Hypothalamus (tissue), 51 donors: ENCODE measurements at regions not wholly inside any gene's neighbourhood (a gene's known extent, or its start where the extent isn't known, plus 50 kb on each side); places are given as distances from the start of the nearest gene placed in this dataset.
A peak's percentile ranks its signal among the peaks of the same experiment; 100 is the strongest.

ENCODE experiments used
- DNase-seq, 51 donors: peaks; one replicate each; lab custom pipeline; 2025; lab: John Stamatoyannopoulos, UW

GRCh38 chr18:39994498-39994897 lies 1960.5 kb upstream of the PIK3C3 start:
- no peak for DNase-seq

GRCh38 chr18:39991696-39992265 lies 1963.3 kb upstream of the PIK3C3 start:
- DNase-seq, result no peak

DNA sequence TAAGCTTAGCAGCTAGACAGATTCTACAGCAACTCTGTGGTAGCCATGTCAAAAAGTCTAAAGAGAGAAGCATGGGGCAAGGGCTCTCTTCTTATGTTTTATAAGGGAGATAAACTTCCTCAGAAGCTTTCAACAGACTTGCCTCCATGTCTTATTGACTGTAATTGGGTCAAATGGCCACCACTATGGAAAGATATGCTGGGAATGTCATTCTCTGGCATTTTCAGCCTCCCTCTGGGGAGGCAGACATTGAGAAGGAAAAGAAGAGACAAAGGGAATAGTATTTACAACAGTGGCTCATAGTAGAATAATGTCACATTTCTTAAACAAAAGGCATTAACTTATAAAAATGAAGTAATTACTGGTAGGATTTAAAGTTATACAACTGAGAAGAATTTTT lies 1964.5 kb upstream of the PIK3C3 start:
- no peak for DNase-seq

GRCh38 chr18:39976771-39977170 lies 1978.3 kb upstream of the PIK3C3 start:
- no peak for DNase-seq

DNA sequence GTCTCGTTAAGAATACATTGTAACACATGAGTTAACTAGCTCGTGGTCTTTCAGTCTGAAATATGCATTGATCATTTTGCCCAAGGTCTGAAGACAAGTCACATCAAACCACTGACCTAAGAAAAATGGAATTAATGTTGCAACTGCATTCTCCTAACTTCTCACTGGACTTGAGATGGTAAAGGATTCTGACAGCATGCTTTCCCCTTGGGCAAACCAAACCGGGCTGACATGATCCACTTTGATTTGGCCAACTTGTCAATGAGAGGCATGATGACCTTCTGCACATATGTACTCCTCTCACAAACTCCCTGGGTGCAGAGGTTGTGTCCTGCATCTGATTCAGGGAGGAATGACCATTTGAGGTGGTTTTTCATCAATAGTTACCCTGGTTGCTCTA lies 1982.5 kb upstream of the PIK3C3 start:
- no peak for DNase-seq

DNA sequence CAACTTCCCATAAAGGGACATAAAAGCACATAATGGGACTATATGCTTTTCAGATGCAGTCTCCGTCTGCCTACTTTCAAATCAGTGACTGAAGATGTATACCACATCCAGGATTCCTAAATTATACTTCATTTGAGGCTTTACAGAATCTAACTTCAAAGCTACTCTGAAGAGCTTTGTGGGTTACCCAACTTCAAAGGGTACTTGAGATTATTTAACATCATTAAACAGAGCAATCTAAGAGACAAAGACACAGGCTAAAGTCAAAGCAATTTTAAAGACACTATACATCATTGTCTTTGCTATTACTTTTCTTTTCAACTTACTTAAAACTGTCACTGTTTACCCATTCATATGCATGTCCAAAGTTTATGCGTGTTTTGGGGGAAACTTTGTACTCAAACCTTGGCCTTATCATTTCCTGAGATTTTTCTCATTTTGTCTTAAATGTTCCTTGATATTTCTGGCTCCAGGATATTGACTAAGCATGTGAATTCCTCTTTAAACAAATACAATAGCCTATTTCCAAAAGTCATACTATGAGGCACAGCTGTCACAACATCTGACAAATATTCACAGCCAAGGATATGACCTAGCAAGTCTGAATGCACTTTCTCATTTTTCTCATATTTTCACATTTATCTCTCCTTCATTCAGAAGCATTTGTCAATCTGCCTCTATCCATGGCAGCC lies 1985.1 kb upstream of the PIK3C3 start:
- DNase-seq, result no peak

- no peak for DNase-seq
Observed at GRCh38 chr18:39966275-39966674, 1988.8 kb upstream of the PIK3C3 start.

- no peak for DNase-seq
Observed at GRCh38 chr18:39962546-39962945, 1992.5 kb upstream of the PIK3C3 start.

DNA sequence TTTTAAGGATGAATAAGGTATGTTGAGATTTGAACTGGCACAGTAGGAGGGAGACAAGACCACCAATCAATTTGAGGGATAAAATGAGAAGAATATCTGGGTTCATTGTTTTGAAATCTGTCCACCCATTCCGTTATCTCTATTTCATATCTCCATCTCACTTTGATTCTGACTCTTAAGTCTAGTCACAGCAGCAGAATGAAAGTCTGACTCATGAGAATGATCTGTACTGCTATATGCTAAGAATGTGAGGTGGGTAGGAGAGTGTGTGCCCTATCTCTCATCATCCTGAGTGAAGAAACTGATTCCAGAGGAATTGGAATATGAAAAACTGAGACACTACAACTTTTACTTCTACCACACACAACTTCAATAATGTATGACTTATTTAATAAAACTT lies 1994.5 kb upstream of the PIK3C3 start:
- DNase-seq, result no peak

- no peak for DNase-seq
Observed at GRCh38 chr18:39959839-39960238, 1995.2 kb upstream of the PIK3C3 start.

DNA sequence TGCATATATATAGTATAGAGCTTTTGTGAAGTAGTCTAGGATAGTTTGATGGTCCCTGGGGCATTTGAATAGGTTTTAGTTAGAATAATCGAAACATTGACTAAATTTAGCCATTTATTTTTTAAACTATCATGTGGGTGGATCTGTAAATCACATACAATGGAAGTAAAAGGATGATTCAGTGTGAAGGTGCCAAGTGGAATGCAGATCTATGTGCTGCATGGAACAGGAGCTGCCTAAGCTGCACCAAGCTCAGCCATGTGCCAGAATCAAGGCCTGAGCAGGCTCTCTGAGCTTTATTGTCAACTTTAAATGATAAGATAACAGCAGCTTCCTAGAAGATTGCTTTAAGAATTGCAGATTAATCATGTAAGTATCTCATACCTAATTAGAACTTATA lies 1996.2 kb upstream of the PIK3C3 start:
- DNase-seq, result no peak

- DNase-seq, result no peak
Observed at GRCh38 chr18:39952816-39953215, 2002.2 kb upstream of the PIK3C3 start.

GRCh38 chr18:39951142-39951720 lies 2003.8 kb upstream of the PIK3C3 start:
- no peak for DNase-seq

DNA sequence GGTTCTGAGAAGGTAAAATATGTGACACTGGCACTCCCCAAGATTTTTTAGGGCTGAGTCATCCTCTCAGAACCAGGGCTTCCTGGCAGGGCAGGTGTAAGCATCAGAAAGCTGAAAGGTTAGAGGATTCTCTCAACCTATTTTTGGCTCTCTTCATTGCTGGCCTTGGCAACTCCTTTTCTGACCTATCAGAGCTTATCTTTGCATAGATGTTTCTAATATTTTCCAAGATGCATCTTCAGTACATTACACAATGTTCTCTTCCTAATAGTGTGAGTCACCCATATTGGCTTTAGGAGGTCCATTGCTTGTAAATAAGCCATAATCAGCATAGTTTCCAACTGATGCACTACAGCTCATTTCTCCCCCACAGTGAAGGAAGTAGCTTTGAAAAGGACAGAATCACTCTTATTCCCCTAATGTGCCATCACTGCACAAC lies 2008.4 kb upstream of the PIK3C3 start:
- DNase-seq, result no peak

GRCh38 chr18:39945076-39945475 lies 2010.0 kb upstream of the PIK3C3 start:
- no peak for DNase-seq

DNA sequence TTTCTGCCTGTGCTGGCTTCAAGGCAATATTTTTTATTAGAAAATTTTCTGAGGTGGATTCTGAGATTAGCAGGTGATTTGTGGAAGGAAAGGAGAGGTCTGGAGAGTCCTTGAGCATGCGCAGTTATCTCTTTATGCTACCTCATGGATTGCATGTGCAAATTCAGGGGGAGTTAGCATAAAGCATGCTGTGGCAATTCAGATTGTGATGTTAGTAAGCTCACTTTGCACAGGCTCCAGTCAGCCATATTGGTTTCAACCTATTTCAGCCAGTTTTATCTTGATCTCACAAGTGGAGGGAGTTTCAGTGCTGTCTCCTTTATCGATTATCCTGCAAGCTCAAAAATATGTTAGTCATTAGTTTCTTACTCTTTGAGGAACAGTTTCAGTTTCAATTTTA lies 2012.3 kb upstream of the PIK3C3 start:
- no peak for DNase-seq

DNA sequence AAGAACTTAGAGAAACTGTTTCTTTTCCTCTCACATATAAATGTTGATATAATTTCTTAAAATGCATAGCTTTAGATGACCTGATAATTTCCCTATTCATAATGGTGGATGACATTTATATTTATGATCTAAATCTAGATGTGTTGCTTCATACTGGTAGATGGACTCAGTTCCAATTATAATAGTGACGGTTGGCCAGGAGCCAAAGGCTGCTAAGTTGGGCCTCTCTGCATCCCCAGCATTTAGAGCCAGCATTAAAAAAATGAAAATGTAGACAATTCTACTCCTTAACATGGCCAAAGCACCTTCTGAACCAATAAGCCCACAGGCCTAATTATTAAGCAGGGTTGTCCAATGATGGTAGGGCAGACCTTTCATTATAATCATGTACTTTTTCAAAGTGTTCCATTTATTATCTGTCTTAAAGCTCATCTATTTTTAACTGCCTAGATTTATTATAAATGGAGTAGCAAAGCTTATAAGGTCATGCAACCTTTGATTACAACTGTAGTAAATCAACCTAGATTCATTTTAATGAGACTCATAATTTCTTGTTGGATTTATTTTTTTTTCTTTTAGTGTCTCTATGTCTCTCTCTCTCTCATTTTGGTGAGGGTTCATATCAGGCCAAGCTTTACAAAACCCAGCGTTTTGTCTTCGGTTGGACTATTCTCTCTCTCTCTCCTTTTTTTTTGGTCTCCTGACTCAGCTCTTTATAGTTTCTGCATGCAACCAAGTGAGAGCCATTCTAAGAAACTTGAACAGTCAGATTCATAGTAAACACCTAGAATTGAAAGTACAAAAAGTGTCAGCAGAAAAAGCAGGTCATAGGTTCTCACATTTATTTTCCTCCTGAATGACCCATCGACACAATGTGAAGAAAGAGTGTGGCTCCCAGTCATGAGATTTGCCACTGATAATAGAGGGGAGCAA lies 2016.1 kb upstream of the PIK3C3 start:
- DNase-seq, result no peak

DNA sequence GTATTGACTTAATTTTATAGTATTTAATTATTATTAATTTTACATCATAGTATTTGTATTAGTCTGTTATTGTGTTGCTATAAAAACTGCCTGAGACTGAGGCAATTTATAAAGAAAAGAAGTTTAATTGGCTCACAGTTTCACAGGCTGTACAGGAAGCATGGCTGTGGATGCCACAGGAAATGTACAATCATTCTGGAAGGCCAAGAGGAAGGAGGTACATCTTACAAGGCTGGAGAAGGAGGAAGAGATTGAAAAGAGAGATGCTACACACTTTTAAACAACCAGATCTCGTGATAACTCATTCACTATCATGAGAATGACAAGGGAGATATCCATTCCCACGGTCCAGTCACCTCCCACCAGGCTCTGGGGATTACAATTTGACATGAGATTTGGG lies 2019.4 kb upstream of the PIK3C3 start:
- DNase-seq, result no peak

- DNase-seq, result no peak
Observed at GRCh38 chr18:39918847-39919246, 2036.2 kb upstream of the PIK3C3 start.

DNA sequence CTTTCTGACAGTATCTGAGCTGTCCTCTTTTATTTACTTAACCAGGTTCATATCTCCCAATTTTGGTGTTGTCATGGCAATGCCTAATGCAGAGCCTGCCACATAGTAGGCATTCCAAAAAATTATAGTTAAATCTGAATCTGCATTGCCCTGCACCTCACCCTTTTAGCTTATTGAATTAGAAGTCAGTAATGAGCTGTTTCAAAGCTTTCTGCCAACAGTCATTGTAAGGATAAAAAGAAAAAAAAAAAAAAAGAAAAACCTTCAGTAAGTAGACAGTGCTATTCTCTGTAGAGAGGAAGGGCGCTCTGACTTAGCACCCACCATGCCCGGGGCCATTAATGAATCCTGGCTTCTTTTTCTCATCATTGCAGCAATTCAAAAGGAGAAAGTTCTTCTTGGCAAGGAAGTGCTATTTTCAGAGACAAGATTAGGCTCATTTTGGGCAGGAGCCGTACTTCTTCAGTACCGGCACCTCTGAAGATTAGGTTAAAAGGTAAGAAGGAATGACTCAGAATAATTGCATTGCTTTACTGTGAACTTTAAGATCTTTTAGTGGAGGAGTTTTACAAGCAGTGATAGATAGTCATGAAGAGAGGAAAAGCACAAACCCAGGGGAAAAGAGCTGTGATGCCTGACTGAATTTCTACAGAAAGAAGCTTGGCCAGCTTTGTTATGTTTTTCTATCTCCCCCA lies 2041.2 kb upstream of the PIK3C3 start:
- DNase-seq, result peak in 1 of 51 donors; percentile 19

- no peak for DNase-seq
Observed at GRCh38 chr18:39911716-39912115, 2043.3 kb upstream of the PIK3C3 start.
